NCI-H1417 (cell line): ENCODE measurements at regions not wholly inside any gene's neighbourhood (a gene's known extent, or its start where the extent isn't known, plus 50 kb on each side); places are given as distances from the start of the nearest gene placed in this dataset.

Experiments used
- DNase-seq, 3 experiments: peaks; one replicate each; lab custom pipeline; 2025; lab: John Stamatoyannopoulos, UW

GRCh38 chr3:28903171-28903601, 377.7 kb upstream of the RBMS3 start:
- no peak for DNase-seq

DNA sequence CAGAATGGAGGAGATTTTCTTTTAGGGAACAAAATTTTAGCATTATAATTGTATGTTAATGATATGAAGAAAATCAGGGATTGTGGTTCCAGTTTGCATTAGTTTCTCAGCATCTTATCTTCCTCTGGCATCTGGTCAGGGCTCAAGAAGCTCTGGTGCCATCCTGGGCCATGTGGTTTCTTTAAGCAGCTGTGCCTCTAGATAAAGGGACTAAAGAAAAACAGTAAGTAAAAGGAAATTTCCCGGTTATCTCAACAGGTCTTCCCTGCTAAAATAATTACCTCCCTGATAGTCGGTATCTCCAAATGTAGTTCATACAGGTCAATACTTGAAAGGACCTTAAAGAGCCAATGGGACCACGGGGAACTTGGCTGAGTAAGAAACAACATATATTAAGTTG, 375.1 kb upstream of the RBMS3 start:
- no peak for DNase-seq

DNA sequence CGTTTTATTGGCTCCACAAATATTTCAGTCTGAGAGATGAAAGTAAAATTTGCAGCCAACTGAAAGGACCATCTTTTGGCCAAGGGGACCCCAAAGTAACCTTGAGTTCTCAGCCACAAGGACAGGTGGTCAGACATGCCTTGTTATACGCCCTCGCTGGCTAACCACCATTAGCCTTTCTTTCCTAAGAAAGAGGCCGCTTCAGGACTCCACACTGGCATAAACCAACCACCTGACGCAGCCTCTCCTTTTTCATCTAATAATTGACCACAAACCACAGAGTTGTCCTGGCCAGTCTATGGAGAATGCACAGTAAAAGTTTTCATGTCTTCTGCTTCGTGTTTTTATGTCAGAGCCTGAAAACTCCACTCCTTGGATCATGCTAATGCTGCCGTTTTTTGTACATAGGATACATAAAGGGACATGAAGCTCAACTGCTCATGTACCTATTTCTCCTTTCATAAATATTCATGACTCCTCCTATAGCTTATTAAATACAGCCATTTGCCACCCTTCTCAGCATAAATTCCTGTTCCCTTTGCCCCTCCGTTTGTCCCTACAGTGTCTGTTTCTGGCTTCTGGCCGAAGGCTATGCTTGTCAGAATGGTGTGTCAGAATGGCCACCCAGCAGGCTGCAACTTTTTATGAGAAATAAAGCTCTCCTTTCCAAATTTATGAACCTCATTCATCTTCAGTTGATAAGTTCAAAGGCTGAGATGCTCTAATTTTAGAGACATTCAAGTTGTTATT, 374.1 kb upstream of the RBMS3 start:
- DNase-seq = no peak

DNA sequence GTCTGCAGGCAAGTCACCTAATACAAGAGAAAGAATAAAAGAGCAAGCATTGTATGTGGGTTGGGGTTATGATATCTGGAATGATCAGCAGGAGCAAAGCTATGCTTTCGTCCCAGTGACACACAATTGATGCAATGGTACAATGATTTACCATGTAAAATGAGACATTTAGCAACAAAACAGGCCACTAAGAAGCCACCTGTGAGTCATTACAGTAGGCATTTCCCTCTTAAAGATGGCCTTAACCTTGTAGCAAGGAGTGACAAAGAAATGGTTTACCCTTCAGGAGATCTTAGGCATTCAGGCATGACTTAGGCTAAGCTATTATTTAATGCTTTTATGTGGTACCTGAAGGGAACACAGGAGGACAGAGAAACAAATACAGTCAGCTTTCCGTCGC, 373.3 kb upstream of the RBMS3 start:
- no peak for DNase-seq

GRCh38 chr3:28912120-28912885, 368.6 kb upstream of the RBMS3 start:
- no peak for DNase-seq

- DNase-seq = peak in 2 of 3 experiments; percentile 1 to 12
Observed at GRCh38 chr3:28915741-28916500, 364.9 kb upstream of the RBMS3 start.

DNA sequence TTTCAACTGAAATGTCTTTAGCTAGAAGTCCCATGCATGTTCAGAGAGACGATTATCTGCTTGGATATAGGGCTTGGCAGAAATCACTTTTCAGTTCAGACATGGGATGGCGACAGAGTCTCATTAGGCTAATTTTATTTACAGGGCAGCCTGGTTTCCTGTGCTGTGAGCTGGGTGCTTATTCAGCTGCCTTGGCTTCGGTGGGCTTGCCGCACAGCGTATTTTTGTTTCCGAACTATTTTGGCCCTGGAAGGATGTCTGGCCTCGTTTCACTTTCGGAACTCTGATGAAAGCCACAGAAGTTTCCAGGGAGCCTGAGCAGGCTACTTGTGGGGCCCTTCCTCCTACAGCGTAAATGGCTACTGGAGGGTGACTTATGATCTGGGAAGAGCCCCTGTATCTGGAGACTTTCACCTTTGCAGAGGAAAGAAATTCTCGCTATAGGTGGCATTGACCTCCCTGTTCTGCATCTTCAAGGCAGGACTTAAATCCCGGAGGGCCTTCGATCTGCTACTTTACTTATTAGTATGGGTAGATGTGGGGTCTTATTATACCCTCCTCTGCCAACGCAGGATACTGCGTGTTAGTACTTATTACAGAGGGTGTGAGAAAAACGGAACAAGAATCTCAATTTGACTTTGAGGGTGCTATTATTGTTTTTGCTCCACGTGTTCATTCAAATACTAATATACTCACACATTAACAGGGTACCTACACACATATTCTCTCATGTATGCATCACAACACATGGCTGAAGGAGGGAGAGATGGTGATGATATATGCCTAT, 364.0 kb upstream of the RBMS3 start:
- peak in 2 of 3 experiments; percentile 7 to 19 for DNase-seq

DNA sequence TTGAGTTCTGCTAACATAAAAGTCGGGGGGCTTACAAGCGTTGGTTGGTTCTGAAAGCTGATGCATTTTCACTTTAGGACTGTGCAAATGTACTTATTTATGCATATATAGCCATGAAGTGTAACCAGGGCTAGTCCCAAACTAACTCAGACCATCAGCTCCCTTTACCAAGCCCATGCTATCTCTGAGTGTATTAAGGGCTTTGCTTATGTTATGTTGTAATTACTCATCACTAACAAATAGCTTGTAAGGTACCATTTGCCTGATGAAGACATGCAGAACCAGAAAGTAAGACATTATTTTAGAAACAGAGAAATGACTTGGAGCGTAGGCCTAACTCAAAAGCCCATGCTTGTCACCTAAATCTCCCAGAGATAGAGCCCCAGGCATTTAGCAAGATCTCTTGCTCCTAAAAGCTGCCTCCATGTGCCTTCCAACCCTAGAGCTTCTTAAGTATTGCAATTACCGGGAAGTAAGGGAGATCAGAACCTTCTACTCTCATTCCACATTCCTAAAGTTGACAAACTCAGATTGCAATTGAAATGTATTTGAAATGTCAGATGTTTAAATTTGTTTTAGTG, 362.9 kb upstream of the RBMS3 start:
- DNase-seq = no peak

GRCh38 chr3:28922376-28922775, 358.5 kb upstream of the RBMS3 start:
- no peak for DNase-seq

- DNase-seq = no peak
Observed at GRCh38 chr3:28923994-28924393, 356.9 kb upstream of the RBMS3 start.

- no peak for DNase-seq
Observed at GRCh38 chr3:28924744-28925360, 356.0 kb upstream of the RBMS3 start.

- no peak for DNase-seq
Observed at GRCh38 chr3:28933337-28933736, 347.5 kb upstream of the RBMS3 start.

DNA sequence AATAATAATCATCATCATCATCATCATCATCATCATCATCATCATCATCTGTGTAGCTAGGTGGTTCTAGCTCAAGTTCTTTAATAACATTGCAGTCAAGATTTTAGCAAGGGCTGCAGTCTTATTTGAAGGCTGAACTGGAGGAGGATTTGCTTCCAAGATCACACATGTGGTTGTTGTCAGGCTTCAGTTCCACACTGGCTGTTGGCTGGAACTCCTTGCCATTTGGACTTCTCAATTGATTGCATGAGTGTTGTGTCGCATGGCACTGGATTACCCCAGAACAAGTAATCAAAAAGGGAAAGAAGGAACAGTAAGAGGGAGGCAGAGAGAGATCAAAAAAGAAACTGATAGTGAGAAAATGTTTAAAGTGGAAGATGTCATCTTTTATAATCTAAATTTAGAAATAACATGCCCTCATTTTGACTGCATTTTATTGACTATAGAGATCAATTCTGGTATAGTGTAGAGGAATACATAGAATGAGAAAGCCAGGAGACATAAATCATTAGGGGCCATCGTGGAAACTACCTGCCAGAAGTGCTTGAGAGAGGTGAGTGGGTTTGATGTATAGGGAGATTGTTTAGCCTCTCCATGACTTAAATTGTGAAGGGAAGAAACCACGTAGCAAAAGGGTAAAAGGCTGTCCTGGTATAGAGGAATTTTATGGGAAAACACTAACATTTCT, 346.6 kb upstream of the RBMS3 start:
- DNase-seq = no peak

GRCh38 chr3:28935146-28935545, 345.7 kb upstream of the RBMS3 start:
- no peak for DNase-seq

DNA sequence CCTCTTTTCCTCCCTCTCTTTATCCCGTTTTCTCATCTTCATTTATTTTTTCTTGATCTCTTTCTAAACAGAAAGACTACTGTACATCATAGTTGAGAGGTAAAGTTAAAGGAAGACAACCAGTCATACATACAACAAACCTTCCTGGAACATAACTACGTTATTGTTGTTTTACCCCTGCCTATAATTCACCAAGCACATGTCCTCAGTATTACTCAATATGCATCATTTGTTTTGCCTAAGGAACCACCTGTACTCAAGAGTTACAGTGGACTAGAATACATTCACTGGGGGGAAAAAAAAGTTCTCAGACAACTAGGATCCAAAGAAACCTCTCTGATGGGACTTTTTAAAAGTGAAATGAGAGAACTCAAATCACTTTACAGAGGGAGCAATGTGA, 344.7 kb upstream of the RBMS3 start:
- no peak for DNase-seq

DNA sequence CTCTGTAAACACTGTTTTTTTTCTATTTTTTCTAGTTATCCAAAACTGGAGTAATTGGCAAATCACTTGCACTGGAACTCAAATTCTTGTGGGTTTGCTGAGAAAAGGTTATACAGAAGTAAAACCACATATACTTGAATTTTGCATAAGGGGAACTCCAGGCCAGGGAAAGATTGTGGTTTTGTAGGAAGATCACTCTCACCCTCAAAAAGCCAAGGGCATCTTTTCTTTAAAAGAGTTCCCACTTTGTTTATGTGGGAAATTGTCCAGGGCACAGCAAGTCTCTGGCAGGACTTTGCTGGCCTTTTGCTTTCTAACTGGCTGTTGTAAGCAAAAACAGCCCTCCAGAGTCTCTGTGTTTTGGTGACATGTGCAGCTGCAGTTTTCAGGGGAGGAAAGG, 340.3 kb upstream of the RBMS3 start:
- no peak for DNase-seq

DNA sequence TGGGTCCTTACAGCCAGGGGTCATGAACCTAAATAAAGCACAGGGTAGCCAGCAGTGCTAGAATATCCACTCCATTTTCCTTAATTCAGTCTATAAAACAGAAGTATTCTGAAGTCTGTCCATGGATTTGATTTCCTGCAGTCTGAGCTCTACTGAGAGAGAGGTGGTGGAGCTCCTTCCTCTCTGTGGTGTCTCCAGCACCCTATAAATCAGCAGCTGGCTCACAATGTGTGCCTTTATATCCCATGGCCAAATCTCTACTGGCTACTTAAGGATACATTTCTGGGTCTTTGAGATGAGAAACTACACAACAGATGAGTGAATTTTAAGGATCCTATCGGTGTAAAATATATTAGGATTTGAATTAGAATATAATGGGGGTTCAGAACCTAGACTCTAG, 339.9 kb upstream of the RBMS3 start:
- no peak for DNase-seq

DNA sequence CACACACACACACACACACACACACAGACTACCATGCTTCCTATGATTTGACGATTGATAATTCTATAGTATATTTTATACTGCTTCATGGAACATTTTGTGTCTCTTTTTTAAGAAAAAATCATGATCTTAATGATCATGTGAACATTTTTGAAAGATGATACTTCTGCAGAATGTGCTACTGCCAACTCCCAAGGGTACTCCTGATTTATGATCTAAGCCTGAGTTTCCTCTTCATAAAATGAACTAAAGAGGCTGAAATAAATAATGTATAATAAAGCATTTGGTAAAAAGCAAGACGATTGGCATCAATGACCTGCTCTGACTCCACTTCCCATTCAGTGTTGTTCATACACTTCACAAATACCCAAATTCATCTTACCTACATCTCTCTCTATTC, 333.8 kb upstream of the RBMS3 start:
- DNase-seq = no peak

GRCh38 chr3:28947751-28948150, 333.1 kb upstream of the RBMS3 start:
- DNase-seq = no peak

DNA sequence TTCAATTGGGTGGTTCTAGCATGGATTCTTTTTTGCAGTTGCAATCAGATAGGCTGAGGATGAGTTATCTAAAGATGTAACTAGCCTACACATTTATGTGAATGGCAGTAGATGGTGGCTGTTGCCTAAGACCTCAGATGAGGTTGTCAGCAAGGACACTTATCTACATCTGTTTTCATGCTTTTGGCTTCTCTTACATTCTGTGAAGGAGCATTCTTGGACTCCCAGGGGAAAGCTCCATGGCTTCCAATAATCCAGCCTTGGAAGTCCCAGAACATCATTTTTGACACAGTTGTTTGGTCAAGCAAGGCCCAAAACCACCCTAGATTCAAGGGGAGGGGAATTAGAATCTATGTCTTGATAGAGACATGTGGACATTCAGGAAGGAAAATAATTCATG, 332.2 kb upstream of the RBMS3 start:
- no peak for DNase-seq

- peak in 1 of 3 experiments; percentile 1 for DNase-seq
Observed at GRCh38 chr3:28949580-28949979, 331.3 kb upstream of the RBMS3 start.
